NCI-H1048 (cell line): ENCODE measurements at regions not wholly inside any gene's neighbourhood (a gene's known extent, or its start where the extent isn't known, plus 50 kb on each side); places are given as distances from the start of the nearest gene placed in this dataset.
"Not testable (repeated sequence)": the region's sequence is repeated elsewhere in the genome, so short reads cannot be mapped to it uniquely, and the experiment has no call there.

Experiments used
- DNase-seq: peaks from one replicate; lab custom pipeline; 2025; lab: John Stamatoyannopoulos, UW

DNA sequence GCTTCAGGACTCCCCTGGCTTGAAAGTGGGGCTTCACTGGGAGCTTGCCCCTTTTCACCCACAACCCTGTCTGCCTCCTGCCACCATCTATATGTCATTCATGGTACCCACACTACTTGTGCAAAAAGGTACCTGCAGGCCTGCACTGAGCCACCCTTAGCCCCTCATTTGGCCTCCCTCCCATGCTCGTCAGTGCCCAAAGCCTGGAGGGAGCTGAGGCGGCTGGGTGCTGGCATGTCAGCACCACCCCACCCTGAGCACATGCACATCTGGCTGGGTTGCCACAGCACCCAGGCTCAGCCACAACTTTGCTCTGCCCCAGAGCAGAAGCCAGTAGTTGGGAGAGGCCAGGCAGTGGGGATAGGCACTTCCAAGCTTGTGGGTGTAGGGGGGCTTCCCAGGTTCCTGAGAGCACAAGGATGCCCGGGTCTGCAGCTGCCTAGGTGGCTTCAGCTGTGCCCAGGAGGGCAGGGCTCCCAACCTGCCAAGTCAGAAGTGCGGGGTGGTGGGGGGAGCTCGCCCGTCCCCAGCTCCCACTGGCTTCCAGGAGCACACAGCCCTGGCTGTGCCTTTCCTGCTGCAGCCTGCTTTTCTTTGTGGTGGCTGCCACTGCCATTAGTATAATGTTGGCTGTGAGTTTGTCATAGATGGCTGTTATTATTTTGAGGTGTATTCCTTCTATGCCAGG lies 1054.6 kb upstream of the EPHA6 start:
- no peak for DNase-seq

DNA sequence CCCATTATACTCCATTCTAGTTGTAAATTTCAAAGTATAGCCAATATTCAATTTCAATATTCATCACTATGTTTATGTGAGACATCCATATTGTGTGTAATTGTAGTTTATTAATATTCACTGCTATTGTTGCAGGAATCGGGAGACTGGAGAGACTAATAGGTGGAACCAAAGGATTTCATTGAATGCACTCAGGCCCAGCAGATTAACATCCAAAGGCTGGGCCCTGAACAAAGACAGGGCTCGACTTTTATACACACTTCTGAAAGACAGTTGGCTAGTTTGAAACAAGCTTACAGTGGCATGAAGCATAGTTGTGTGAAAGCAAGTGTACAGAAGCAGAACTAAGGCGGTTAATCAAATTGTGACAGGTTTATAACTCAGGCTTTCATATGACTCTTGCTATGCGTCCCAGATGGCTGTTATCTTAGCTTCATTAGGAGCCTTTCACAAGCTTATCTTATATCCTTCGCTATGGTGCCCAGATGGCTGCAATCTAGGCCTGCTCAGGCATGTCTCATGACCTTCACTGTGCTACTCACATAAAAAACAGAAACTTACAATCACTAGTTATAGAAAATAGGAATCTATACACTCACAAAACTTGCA lies 1038.8 kb upstream of the EPHA6 start:
- no peak for DNase-seq

DNA sequence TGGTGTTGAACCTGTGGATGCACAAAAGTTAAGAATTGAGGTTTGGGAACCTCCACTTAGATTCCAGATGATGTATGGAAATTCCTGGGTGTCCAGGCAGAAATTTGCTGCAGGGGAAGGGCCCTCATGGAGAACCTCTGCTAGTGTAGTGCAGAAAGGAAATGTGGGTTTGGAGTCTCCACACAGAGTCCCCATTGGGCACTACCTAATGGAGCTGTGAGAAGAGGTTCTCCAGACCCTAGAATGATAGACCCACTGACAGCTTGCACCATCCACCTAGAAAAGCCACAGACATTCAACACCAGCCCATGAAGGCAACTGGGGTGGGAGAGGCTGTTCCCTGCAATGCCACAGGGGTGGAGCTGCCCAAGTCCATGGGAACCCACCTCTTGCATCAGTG lies 1032.8 kb upstream of the EPHA6 start:
- DNase-seq = no peak

DNA sequence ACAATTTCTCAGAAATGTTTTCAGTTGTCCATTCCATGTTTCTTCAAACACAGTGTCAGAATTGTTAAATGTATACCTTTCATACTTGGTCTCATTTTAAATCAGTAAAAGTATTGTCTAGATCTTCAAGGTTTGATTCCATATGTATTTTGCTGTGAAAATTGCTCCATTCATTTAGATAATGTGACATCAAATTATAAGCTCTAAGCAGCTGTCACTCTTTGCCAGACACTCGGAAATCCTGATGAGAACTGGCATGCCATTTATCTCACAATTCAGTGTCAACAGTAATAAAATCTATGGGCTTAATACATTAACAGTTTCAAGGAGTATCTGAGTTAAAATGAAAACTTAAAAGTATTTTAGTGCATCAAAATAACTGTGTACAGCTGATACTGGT lies 1025.3 kb upstream of the EPHA6 start:
- no peak for DNase-seq

GRCh38 chr3:95797081-95797480 lies 1017.3 kb upstream of the EPHA6 start:
- no peak for DNase-seq

DNA sequence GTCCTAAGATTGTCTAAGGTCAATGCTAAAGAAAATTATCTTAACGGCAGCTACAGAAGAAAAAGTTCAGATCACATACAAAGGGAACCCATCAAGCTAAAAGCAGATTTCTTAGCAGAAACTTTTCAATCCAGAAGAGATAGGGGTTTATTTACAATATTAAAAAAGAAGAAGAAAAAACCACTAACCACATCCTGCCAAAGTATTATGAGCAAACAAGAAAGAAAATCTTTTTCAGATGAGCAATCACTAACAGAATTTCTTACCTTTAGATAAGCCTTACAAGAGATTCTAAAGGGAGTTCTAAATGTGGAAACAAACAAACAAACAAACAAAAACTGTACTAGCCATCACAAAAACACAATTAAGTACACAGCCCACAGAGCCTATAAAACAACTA lies 1015.8 kb upstream of the EPHA6 start:
- DNase-seq = no peak

- no peak for DNase-seq
Observed at GRCh38 chr3:95810462-95810861, 1003.9 kb upstream of the EPHA6 start.

GRCh38 chr3:95813244-95813643 lies 1001.1 kb upstream of the EPHA6 start:
- no peak for DNase-seq

DNA sequence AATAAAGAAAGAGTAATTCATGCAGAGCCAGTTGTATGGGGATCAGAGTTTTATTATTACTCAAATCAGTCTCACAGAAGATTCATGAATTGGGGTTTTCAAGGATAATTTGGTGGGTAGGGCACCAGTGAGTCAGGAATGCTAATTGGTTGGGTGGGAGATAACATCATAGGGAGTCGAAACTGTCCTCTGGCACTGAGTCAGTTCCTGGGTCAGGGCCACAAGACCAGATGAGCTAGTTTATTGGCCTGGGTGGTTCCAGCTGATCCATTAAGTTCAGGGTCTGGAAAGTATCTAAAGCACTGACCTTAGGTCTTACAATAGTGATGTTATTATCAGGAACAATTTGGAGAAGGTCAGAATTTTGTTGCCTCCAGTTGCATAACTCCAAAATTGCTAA lies 998.6 kb upstream of the EPHA6 start:
- no peak for DNase-seq

- no peak for DNase-seq
Observed at GRCh38 chr3:95826419-95826818, 988.0 kb upstream of the EPHA6 start.

GRCh38 chr3:95832146-95832545 lies 982.2 kb upstream of the EPHA6 start:
- no peak for DNase-seq

- DNase-seq = not testable (repeated sequence)
Observed at GRCh38 chr3:95860628-95861027, 953.8 kb upstream of the EPHA6 start.

- no peak for DNase-seq
Observed at GRCh38 chr3:95883801-95884200, 930.6 kb upstream of the EPHA6 start.

GRCh38 chr3:95886616-95887015 lies 927.8 kb upstream of the EPHA6 start:
- DNase-seq = no peak

- no peak for DNase-seq
Observed at GRCh38 chr3:95887114-95887513, 927.3 kb upstream of the EPHA6 start.

GRCh38 chr3:95894820-95895219 lies 919.6 kb upstream of the EPHA6 start:
- no peak for DNase-seq

- DNase-seq = no peak
Observed at GRCh38 chr3:95899494-95899893, 914.9 kb upstream of the EPHA6 start.

GRCh38 chr3:95899911-95900310 lies 914.5 kb upstream of the EPHA6 start:
- no peak for DNase-seq

GRCh38 chr3:95901948-95902347 lies 912.4 kb upstream of the EPHA6 start:
- DNase-seq = no peak

DNA sequence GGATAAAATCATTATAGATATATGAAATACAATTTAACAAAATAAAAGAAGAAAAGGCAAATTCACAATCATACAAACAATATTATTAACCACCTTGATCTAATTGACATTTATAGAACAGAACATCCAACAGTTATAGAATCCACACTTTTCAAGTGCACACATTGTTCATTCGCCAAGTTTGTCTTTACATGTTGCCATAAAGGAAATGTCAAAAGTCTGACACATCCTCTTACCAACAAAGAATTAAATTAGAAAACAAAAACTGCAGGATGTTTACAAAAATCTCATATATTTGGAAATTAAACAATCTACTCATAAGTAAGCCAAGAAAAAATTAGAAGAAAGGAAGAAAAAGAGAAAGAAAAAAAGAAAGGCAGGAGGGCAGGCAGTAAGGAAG lies 909.2 kb upstream of the EPHA6 start:
- no peak for DNase-seq

- DNase-seq = no peak
Observed at GRCh38 chr3:95911767-95912166, 902.6 kb upstream of the EPHA6 start.

DNA sequence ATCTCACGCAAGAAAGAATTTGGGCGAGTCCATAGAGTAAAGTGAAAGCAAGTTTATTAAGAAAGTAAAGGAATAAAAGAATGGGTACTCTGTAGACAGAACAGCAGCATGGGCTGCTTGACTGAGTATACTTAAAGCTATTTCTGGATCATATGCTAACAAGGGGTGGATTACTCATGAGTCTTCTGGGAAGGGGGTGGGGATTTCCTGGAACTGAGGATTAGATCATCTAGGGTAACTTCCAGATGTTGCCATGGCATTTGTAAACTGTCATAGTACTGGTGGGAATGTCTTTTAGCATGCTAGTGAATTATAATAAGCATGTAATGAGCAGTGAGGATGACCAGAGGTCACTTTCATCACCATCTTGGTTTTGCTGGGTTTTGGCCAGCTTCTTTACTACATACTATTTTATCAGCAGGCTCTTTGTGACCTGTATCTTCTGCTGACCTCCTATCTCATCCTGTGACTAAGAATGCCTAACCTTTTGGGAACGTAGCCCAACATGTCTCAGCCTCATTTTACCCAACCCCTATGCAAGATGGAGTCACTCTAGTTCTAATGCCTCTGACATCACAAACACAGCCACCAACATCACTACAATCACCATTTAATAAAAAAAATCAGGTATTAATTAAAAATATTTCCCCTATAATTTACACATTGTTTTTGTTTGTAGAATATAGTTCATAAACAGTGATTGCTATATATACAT lies 890.7 kb upstream of the EPHA6 start:
- DNase-seq = no peak

GRCh38 chr3:95926904-95927501 lies 887.4 kb upstream of the EPHA6 start:
- no peak for DNase-seq
